Dedifferentiated amniotic fluid mesenchymal stem cell (primary cell): ENCODE measurements at regions not wholly inside any gene's neighbourhood (a gene's known extent, or its start where the extent isn't known, plus 50 kb on each side); places are given as distances from the start of the nearest gene placed in this dataset.
"Not testable (repeated sequence)": the region's sequence is repeated elsewhere in the genome, so short reads cannot be mapped to it uniquely, and the experiment has no call there.

ENCODE experiments used
- DNase-seq: peaks from one replicate; pipeline ENCODE4 v3.0.0-alpha.2; 2016; ENCODE audit errors: extremely low spot score

DNA sequence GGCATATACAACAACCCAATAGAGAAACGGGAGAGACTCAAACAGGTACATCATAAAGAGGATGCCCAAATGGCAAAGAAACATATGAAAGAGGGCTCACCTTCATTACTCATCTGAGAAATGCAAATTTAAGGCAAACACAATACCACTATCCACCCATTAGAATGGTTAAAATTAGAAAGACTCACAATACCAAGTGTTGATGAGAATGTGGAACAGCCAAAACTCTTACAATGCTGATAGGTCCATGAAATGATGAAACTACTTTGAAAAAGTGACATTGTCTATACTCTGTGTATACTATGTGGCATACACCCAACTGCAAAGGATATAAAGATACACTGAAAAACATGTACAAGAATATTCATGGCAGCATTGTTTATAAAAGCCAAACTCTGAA lies 96.2 kb upstream of the TSHZ3 start:
- no peak for DNase-seq

DNA sequence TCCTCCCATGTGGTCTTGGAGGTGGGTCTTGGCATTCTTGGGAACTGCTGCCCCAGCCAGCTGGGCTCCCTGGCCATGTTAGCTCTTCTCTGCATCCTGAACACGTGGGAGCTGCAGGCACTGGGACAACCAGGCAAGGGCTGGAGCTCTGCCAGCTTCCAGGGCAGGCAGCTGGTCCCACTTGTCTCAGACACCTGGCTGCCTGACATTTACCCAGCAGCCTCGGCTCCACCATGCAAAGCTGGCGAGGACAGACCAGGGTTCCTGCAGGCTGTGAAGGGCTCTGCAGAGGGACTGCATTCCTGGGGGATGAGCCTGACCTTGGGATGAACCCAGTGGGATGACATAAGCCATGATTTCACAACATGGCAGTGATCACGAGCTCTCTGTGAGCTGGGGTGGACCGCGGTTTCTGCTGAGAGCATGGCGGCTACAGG lies 99.0 kb upstream of the TSHZ3 start:
- no peak for DNase-seq

DNA sequence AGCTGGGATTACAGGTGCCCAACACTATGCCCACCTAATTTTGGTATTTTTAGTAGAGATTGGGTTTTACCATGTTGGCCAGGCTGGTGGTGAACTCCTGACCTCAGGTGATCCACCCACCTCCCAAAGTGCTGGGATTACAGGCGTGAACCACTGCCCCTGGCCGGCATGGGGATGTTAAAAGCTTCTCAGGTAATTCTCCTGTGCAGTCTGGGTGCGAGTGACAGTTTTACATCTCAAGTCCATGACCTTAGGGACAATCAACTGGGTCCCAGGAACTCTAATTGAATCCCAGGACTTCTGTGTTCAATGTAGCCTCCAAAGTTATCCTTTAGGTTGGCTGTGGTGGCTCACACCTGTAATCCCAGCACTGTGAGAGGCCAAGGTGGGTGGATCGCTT lies 100.1 kb upstream of the TSHZ3 start:
- DNase-seq = no peak

DNA sequence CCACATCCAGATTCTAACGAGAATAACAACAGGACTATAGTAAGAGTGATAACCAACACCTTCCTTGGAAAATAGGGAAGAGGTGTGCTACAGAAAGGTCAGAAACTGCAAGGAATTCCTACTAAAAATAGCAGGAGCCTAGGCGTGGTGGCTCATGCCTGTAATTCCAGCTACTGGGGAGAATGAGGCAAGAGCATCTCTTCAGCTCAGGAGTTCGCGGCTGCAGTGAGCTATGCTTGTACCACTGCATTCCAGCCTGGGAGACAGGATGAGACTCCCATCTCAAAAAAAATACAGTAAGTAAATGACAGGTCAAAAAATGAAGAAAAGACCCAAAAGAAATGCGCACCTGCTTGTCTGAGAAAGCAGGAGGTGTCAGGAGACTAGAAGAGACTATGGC lies 101.5 kb upstream of the TSHZ3 start:
- no peak for DNase-seq

DNA sequence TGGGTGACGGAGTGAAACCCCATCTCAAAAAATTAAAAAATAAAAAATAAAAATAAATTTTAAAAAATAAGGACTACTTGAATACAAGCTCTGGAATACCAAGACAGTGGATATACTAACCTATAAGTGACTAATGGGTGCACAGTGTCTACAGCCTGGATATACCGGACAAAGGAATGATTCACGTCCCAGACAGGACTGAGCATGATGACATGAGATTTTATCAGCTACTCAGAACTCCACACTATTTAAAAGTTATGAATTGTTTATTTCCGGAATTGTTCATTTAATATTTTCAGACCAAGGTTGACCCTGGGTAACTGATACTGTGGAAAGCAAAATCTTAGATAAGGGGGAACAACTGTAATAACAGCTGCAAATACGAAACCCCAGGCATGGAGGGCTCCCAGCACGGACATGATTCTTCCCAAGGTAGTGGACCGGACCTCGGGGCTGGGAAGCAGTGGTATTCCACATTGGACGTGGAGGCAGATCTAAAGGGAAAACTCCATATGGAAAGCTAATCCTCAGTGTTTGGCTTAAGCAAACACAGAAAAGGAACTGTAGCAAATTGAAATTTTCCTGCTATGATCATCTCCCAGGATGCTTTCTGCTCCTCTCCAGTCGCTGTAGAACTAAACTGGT lies 102.6 kb upstream of the TSHZ3 start:
- no peak for DNase-seq

DNA sequence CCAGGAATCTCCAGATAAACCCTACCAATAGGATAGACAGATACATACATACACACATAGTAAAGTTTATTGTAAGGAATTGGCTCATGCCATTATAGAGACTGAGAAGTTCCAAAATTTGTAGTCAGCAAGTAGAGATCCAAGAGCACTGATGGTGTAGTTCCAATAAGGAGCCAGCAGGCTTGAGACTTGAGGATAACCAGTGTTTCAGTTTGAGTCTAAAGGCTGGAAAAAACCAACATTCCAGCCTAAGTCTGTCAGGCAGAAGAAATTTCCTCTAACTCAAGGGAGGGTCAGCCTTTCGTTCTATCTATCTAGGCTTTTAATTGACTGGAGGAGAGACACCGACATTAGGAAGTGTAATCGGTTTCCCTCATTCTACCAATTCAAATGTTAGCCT lies 110.2 kb upstream of the TSHZ3 start:
- DNase-seq = no peak

- DNase-seq = no peak
These were observed 112.7 kb upstream of the TSHZ3 start for GRCh38 chr19:31461814-31462539.

- DNase-seq = no peak
These were observed 121.1 kb upstream of the TSHZ3 start for GRCh38 chr19:31470229-31470939.

GRCh38 chr19:31470952-31471351 lies 121.7 kb upstream of the TSHZ3 start:
- no peak for DNase-seq

DNA sequence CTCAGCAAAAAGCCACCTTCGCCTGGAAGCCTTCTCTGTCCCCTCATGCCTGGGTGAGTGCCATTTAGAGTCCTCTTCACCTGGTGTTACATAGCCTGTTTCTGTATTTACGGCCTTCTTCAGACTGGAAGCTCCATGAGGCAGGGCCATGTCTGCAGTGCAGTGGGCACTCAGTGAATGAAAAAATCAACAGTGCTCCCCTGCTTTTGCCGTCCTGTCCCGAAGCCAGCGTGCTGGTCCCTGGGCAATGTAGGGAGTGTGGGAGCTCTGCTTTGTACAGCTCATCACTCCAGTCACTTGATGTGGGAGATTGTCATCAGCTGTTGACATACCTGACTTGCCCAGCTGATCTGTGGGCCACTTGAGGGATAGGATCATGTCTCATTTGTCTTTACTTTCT lies 129.0 kb upstream of the TSHZ3 start:
- no peak for DNase-seq

DNA sequence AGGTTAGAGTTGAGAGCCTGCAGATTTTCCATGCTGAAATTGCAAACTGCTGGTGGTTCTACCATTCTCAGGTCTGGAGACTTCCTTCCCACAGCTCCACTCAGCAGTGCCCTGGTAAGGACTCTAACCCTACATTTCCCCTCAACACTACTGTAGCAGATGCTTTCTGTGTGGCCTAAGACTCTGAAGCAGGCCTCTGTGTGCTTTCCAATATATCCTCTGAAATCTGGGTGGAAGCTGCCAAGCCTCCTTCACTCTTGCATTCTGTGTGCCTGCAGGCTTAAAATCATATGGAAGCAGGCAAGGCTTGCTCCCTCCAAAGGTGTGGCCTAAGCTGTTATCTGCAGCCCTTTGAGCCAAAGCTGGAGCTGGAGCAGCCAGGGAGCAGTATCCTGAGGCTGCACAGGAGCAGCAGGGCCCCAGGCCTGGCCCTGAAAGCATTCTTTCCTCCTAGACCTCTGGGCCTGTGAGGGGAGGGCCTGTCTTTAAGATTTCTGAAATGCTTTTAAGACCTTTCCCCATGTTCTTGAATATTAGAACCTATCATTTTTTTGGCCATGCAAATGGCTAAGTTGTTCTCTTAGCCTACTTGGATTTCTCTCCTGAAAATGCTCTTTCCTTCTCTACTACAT lies 134.1 kb upstream of the TSHZ3 start:
- DNase-seq = no peak

DNA sequence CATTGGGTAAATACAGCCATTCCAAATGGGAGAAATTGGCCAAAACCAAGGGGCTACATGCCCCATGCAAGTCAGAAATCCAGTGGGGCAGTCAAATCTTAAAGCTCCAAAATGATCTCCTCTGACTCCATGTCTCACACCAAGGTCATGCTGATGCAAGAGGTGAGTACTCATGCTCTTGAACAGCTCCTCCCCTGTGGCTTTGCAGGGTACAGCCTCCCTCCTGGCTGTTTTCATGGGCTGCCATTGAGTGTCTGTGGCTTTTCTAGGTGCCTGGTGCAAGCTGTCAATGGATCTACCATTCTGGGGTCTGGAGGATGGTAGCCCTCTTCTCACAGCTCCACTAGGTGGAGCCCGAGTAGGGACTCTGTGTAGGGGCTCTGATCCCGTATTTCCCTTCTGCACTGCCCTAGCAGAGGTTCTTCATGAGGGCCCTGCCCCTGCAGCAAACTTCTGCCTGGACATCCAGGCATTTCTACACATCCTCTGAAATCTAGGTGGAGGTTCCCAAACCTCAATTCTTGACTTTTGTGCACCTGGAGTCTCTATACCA lies 135.7 kb upstream of the TSHZ3 start:
- not testable (repeated sequence) for DNase-seq

DNA sequence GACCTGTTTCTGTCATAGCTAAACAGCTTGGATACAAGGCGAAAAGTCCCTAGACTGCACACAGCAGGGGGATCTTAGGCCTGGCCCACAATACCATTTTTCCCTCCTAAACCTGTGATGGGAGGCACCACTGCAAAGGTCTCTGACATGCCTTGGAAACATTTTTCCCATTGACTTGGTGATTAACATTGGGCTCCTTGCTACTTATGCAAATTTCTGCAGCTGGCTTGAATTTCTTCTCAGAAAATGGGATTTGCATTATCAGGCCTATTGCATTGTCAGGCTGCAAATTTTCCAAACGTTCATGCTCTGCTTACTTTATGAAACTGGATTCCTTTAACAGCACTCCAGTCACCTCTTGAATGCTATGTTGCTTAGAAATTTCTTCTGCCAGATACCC lies 136.2 kb upstream of the TSHZ3 start:
- no peak for DNase-seq

DNA sequence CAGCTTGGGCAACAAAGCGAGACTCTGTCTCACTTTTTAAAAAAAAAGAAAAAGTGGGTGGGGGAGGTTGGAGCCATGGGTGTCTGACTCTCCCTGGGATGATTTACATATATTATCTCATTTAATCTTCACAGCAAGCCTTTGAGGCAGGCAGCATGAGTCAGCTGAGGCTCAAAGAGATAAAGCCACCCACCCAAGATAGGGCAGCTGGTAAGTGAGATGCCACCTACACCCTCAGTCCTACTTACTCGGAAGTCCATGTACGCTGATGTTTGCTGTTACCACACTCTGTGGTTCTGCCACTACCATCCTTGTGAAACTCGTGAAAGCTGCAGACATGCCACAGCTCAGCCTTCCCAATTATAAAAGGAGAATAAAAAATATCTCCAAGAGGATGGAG lies 142.0 kb upstream of the TSHZ3 start:
- DNase-seq = no peak

DNA sequence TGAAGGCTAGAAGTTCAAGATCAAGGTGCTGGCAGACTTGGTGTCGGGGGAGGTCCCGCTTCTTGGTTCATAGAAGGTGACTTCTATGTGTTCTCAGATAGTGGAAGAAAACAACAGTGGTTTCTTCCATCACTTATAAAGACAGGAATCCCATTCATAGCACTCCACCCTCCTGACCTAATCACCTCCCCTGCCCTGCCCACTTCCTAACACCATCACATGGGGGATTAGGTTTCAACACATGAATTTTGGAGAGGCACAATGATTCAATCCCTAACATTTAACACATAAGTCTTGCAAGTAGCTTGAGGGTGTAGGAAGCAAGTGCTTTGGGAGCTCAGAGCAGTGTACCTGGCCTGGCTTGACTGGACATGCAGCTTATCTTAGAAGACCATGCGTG lies 142.8 kb upstream of the TSHZ3 start:
- no peak for DNase-seq

GRCh38 chr19:31496076-31496475 lies 146.8 kb upstream of the TSHZ3 start:
- DNase-seq = no peak

DNA sequence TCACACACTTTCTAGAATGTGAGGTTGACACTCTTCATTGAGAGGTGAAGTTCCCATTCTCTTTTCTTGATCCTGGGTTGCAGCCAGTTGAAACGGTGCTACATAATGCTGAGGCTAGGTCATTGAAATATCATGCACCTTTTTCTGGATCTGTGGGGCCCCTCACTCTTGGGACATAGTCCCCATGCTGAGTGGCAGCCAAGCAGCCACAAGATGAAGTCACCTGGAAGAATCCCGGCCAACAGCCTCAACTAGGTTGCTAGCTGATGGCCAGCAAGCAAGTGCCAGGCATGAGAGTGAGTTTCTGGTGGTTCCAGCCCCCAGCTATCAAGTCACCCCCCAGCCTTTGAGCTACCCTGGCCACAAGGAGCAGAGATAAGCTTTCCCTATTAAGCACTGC lies 148.5 kb upstream of the TSHZ3 start:
- DNase-seq = no peak

GRCh38 chr19:31498781-31499180 lies 149.5 kb upstream of the TSHZ3 start:
- DNase-seq = no peak

- no peak for DNase-seq
These were observed 150.3 kb upstream of the TSHZ3 start for GRCh38 chr19:31499281-31500196.

DNA sequence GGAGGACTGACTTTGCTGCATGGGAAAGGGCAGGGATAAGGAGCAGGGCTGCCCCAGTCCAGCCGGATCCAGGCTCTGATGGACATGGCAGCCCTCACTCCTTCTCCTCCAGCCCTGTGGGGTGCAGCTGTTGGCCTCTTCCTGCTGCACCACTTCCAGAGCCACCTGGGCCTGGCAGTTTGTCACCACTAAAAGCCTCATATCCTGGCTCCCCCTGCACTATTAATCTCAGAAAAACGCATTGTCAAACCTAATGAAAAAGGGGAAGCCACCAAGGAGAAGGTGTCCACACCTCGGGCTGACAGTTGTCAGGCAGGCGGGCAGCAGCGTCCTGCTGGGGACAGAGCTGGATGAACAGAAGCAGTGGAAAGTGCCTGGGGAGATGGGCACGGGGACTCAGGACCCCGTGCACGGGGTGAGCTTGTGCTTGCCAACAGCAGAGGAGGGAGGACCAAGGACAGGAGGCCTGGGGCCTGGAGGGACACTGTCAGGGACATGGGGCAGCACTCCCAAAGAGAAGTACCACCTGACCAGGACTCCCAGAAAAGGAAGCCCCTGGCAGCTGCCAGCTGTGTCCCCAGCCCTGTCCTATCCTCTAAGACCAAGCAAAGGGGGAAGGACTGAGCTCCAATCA lies 151.1 kb upstream of the TSHZ3 start:
- DNase-seq = no peak

DNA sequence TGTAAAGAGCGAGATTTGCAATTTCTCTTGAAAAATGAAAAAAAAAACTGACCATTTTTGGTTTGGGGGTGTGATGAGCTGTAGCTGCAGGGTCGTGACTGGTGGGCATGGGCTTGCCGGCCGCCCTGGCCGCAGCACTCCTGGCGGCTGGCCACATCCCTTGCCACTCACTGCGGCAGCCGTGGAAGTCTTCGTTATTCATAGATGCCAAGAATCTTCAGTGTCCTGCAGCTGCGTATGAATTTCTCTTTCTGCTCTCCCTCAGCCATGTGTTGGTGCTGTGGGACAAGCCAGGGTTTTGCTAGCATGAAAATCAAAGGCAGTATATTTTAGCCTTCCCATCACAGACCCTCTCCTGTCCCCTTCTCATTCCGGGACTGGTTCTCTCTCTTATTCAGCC lies 151.7 kb upstream of the TSHZ3 start:
- no peak for DNase-seq
